Peyer's patch (tissue), 4 donors: ENCODE measurements at regions not wholly inside any gene's neighbourhood (a gene's known extent, or its start where the extent isn't known, plus 50 kb on each side); places are given as distances from the start of the nearest gene placed in this dataset.

Experiments
- POLR2A ChIP-seq, 2 donors: fragments of 450-650 bp; IDR thresholded peaks; one replicate each; pipeline ENCODE4 v1.5.1; 2017; ENCODE audit warnings: antibody characterized with exemption in 2 of 2, mild to moderate bottlenecking in 2 of 2, moderate library complexity in 2 of 2
- TF ChIP-seq, protein P1 (sequence below), 6 experiments: fragments of 450-650 bp in 4 of 6; fragments of 200-600 bp in 2 of 6; sonication (generic) in 1 of 6; IDR thresholded peaks; one replicate each; pipeline ENCODE4 v1.5.1; 2017 to 2019; ENCODE audit warnings: antibody characterized with exemption in 6 of 6, mild to moderate bottlenecking in 3 of 6, moderate library complexity in 1 of 6

DNA sequence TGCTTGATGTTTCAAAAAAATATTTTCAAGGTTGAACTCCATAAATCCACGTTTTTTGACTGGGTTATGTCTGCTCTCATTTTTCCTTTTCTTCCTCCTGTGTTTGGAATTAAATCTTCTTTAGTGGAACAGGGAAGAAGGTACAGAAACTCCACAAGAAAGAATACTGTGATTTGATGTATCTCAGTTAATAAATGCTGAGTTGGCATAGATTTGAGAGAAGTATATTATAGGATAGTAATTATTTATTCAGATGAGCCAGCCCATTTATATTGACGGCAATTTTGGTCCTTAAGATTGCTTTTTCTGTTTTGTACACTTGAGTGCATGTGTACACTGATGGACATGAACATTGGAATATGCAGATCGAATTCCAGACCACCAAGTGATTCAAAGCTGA, 481.4 kb downstream of the PSAT1 start:
- no peak for TF ChIP-seq POLR2A (IDR thresholded peaks at IDR 0.05)
- TF ChIP-seq, protein P1, sequence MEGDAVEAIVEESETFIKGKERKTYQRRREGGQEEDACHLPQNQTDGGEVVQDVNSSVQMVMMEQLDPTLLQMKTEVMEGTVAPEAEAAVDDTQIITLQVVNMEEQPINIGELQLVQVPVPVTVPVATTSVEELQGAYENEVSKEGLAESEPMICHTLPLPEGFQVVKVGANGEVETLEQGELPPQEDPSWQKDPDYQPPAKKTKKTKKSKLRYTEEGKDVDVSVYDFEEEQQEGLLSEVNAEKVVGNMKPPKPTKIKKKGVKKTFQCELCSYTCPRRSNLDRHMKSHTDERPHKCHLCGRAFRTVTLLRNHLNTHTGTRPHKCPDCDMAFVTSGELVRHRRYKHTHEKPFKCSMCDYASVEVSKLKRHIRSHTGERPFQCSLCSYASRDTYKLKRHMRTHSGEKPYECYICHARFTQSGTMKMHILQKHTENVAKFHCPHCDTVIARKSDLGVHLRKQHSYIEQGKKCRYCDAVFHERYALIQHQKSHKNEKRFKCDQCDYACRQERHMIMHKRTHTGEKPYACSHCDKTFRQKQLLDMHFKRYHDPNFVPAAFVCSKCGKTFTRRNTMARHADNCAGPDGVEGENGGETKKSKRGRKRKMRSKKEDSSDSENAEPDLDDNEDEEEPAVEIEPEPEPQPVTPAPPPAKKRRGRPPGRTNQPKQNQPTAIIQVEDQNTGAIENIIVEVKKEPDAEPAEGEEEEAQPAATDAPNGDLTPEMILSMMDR (IDR thresholded peaks at IDR 0.05) = no peak
